ENCODE measurements at regions not wholly inside any gene's neighbourhood (a gene's known extent, or its start where the extent isn't known, plus 50 kb on each side); places are given as distances from the start of the nearest gene placed in this dataset.

GRCh38 chr3:161915418-161915750 is 418.8 kb downstream of the OTOL1 start:
- no peak for TF ChIP-seq GABPA (IDR thresholded peaks at IDR 0.05; ENCODE audit: low read depth)
- TF ChIP-seq CTCF (IDR thresholded peaks at IDR 0.05 in 2 of 3, conservative IDR thresholded peaks at IDR 0.05 in 1 of 3; ENCODE audit: control insufficient read depth in 2 of 3, extremely low read depth in 1 of 3, insufficient read depth in 1 of 3, low read depth in 3 of 3, low read length in 3 of 3): no peak
- TF ChIP-seq MXI1 (IDR thresholded peaks at IDR 0.05; ENCODE audit: low read depth, low read length): no peak
- TF ChIP-seq PBX3 (IDR thresholded peaks at IDR 0.05; ENCODE audit: insufficient replicate concordance, low read depth, low read length): no peak
- no peak for TF ChIP-seq CREB1 (IDR thresholded peaks at IDR 0.05; ENCODE audit: low read depth)
- no peak for TF ChIP-seq RAD21 (IDR thresholded peaks at IDR 0.05; ENCODE audit: insufficient read depth, low read depth, low read length)
- TF ChIP-seq ATF3 (IDR thresholded peaks at IDR 0.05; ENCODE audit: borderline replicate concordance, extremely low read depth, low read depth, low read length): no peak
- TF ChIP-seq ZSCAN29 (IDR thresholded peaks at IDR 0.05): no peak
- TF ChIP-seq POLR2AphosphoS5 (IDR thresholded peaks at IDR 0.05; ENCODE audit: low read length): no peak
- no peak for TF ChIP-seq ZNF384 (IDR thresholded peaks at IDR 0.05; ENCODE audit: borderline replicate concordance, low read depth, low read length)
- TF ChIP-seq JUND (IDR thresholded peaks at IDR 0.05; ENCODE audit: low read depth, low read length): no peak
